Renal pelvis (tissue), 1 donor: ENCODE measurements at regions not wholly inside any gene's neighbourhood (a gene's known extent, or its start where the extent isn't known, plus 50 kb on each side); places are given as distances from the start of the nearest gene placed in this dataset.
"Not testable (repeated sequence)": the region's sequence is repeated elsewhere in the genome, so short reads cannot be mapped to it uniquely, and the experiment has no call there.

Experiments used
- DNase-seq: peaks from one replicate; pipeline ENCODE4 v3.0.0-alpha.2; 2013

- no peak for DNase-seq
Measured at GRCh38 chr12:131573631-131574394, 137.1 kb upstream of the SFSWAP start.

DNA sequence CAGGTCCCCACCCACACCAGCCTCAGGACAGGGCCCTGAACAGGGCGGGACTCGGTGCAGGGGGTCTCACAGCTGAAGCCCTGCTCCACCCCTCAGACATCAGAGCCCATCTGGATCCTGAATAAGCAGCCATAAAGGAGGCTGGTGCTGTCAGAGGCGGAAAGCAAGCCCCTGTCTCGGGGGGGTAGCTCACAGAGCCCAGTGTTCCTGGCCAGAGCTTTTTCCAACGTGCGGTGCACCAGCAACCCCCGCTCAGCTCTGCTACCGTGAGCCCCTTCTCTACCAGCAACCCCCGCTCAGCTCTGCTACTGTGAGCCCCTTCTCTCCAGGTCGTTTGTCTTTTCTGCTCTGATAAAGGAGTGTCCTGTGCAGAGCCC is 136.5 kb upstream of the SFSWAP start:
- no peak for DNase-seq

GRCh38 chr12:131575371-131575770 is 135.5 kb upstream of the SFSWAP start:
- DNase-seq: no peak

GRCh38 chr12:131576734-131577133 is 134.2 kb upstream of the SFSWAP start:
- not testable (repeated sequence) for DNase-seq

GRCh38 chr12:131577766-131578165 is 133.1 kb upstream of the SFSWAP start:
- no peak for DNase-seq

DNA sequence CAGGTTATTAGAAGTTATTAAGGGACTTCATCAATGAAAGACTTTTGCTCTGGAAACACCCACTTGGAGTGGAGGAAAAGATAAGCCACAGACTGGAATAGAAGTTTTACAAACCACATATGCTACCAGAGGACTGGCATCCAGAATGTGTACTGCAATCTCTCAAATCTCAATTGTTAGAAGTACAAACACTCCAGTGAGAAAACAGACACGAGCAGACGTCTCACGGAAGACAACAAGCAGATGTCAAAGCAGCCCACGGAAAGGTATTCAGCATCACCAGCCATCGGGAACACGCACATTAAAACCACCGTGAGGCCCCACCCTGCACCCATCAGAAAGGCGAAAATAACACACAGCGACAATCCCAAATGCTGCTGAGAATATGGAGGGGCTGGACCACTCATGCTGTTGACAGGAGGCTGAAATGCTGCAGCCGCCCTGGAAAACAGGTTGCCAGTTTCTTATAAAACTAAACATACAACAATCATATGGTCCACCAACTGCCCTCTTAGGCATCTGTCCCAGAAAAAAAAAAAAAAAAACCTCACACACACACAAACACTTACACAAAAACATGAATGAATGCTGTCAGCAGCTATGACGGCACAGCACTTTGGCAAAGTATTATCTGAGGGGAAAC is 131.9 kb upstream of the SFSWAP start:
- DNase-seq: no peak

DNA sequence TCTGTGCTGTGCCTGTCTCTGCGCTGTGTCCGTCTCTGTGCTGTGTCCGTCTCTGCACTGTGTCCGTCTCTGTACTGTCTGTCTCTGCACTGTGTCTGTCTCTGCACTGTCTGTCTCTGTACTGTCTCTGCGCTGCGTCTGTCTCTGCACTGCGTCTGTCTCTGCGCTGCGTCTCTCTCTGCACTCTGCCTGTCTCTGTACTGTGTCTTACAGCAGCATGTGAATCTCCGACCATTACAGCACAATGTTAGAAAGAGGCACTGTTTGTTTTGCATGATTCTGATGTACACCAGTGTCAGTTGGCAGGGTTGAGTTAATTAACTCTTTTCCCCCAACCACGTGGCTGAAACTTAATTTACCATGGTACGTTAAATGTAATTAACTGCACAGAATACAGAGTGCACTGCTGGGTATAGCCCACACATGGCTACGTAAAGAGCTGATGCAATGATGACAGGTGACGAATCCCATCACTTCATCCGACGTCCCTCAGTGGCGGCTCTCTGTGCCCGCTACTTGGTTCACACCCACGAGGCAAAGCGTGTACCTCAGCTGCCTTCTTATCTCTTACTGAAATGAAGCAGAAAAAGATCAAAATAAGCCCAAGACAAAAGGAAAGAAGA is 127.7 kb upstream of the SFSWAP start:
- no peak for DNase-seq

DNA sequence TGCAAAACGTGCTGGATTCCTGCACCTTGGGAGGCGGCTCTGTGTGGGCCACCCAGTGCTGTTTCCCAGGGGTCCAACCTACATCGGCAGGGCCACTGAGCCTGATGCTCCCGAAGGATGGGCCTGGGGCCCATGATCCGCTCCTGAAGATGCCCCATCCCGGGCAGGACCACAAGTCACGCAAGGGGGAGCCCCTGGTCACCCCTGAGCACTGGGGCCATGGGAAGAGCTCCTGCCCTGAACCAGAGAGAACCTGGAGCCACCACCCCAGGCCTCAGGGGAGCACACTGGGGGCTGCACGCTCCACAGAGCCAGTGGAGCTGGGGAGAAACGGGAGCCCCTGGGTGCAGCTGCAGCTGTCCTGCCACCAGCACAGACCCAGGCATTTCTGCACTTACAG is 124.6 kb upstream of the SFSWAP start:
- no peak for DNase-seq

DNA sequence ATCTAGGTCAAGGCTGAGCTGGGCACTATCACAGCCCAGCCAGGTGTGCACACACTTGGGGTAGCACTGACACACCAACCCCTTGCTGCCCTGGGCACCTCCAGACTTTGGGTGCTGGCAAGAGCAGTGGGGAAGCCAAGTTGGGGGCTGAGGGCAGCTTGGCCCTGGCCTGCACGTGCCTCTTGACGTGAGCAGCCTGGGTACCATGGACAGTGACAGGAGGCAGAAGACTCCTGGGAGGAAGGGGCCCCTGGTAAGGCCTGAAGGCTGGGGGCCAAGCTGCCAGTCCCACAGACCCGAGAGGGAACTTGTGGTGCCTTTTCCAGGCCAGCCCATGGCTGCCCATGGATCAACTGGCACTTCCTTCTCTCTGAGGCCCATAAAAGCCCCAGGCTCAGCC is 124.1 kb upstream of the SFSWAP start:
- DNase-seq: no peak

DNA sequence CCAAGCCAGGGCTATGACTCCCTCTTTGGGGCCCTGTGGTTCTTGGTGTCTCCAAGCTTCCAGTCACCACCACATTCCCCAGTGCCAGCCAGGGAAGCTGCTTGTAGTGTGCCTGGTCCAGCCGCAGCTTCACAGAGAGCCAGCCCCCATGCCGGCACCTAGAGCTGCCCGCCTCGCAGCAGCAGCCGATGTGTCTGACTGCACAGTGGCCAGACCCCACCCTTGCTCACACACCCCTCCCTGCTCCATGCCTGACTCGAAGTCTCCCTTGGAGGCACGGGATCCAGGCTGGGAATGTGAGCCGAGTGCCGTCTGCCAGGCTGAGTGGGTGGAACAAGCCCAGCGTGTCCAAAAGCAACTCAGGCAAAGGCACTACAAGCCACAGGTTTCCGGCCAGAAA is 123.3 kb upstream of the SFSWAP start:
- DNase-seq: no peak

- DNase-seq: no peak
Measured at GRCh38 chr12:131589221-131589897, 121.5 kb upstream of the SFSWAP start.

DNA sequence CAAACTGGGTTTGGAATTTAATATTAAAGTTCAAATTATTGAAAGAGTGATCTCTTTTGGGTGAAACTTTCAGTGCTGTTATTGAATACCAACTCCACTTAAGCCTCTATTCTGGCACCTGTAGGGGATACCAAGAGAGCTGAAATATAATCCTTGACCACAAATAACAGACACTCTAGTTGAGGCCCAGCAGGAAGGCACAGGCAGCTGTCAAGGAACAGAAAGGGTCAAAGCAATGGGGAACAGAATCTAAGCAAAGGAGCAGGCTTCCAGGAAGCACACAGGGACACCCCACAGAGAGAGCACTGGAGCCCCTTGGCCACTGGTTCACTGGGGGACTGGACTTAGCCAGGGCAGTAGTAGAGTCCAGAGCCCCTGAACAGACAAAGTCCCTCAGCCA is 120.9 kb upstream of the SFSWAP start:
- DNase-seq: no peak

DNA sequence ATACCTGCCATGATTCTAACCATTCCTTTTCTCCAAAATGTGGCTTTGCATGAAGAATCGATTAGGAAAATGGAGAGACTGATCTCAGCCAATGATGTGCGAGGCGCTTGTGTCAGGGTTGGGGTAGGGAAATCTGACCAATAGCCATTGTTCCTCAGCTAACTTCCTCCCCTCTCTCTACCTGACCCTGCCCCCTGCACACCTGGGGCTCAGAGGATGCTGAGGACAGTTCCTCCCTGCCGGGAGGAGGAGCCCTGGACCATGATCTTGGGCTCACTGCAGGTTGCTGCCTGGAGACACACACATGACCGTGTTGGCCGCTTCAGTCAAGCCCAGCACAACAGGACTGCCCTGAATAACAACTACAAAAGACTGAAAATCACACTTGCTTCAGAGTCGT is 119.8 kb upstream of the SFSWAP start:
- no peak for DNase-seq

GRCh38 chr12:131591714-131592709 is 118.9 kb upstream of the SFSWAP start:
- no peak for DNase-seq

DNA sequence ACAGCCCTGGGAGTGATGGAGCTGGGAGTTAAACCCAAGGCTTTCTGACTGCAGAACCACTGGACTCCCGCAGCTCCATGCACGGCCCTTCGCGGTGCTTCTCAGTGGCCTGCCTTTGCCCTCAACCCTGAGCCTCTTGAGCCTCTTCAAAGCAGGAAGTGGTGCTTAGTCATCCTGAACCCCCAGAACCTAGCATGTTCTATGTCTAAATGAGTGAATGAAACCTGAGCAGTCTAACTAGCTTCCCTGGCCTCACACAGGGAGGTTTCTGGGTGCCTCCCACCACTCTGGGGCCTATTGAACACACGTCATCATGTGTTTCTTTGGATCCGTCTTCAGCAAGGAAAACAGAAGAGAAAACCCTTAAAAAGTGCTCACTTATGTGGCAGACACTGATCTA is 117.9 kb upstream of the SFSWAP start:
- DNase-seq: no peak

DNA sequence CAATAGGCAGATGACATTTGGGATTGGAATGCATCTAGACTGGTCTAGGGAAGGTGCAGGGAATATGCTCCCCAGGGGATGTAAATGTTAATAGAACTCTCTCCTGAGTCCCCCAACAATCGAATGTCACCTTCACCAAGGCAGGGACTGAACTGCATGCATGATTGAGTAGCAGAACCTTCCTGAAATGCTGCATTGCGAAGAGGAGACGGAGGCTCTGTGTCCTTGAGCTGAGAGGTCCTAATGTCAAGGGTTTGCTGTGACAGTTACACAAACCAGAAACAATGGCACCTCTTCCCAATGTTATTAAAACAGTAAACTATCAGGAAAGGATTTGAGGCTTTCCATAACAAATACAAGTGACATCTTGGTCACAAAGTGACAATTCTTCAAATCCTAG is 117.5 kb upstream of the SFSWAP start:
- no peak for DNase-seq

DNA sequence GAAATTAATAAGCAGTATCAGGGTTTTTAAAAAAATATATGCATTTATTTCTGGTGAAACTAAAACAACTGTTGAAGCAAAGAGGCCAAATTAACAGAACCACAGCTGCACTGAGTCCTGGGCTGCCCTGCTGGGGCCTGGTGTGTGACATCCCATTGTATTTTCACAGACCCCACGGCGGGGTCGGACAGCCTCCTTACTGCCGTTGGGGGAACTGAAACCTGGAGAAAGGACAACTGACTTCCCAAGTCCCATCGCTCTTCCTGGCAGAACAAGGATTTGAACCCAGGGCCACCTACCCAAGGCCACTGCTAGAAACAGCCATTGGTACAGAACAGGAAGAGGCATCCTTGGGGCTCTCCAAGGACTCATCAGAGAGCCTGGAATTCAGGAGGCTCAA is 114.8 kb upstream of the SFSWAP start:
- DNase-seq: no peak

- DNase-seq: no peak
Measured at GRCh38 chr12:131597333-131597732, 113.6 kb upstream of the SFSWAP start.

DNA sequence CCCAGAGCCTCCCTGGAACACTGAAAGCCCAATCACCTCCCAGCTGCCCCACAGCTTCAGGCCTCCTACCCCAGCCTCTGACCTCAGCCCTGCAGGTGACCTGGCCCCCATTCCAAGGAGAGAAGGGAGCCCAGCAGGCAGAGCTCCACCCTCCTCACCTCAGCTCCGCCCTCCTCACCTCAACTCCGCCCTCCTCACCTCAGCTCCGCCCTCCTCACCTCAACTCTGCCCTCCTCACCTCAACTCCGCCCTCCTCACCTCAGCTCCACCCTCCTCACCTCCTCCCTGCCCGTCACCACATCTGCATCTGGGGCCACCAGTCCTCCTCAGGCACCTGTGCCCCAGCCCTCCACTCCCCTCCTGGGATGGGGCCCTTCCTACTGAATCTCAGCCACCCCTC is 112.2 kb upstream of the SFSWAP start:
- DNase-seq: no peak

- DNase-seq: no peak
Measured at GRCh38 chr12:131599190-131600159, 111.4 kb upstream of the SFSWAP start.
